ENCODE measurements at regions not wholly inside any gene's neighbourhood (a gene's known extent, or its start where the extent isn't known, plus 50 kb on each side); places are given as distances from the start of the nearest gene placed in this dataset.

DNA sequence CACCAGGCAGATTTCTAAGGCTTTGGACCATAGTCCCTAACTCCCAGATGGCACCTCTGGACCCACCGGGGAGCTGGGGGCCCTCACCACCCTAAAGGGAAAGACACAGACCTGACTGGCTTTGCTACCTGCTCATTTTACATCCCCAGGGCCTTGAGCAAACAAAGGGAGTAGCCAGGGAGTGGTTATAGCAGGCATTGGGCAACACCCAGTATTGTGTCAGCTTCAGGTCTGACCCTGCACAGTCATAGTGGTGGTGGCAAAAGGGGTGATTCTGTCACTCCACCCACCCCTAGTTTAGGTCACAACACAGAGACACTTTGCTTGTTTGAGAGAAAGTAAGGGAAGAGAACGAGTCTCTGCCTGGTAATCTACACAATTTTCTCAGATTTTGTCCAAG lies 352.5 kb downstream of the DIPK2A start:
- no peaks in the 10 kb centered on the region for H3K79me1 ChIP-seq (ENCODE audit: low read length)
- no peak overlapping the region for H3K4me2 ChIP-seq (ENCODE audit: low read length)
- no peak overlapping the region for H3K14ac ChIP-seq (ENCODE audit: low read length)
- WGBS (ENCODE audit: extremely low coverage, insufficient coverage, insufficient read length): no CpG with 5 or more reads among the region's 2 CpGs
- no peak for DNase-seq
- H3K9me3 ChIP-seq (ENCODE audit: insufficient read depth, low read depth, low read length): no peaks in the 10 kb centered on the region
- no peak overlapping the region for H4K12ac ChIP-seq (ENCODE audit: low read depth, low read length)
- peaks cover 1 to 2% of the 10 kb centered on the region in 2 experiments for H3K4me1 ChIP-seq (ENCODE audit: control insufficient read depth in 1 of 2, insufficient read depth in 2 of 2, low read length in 2 of 2)
- H2AK5ac ChIP-seq (ENCODE audit: low read length): no peak overlapping the region
- no peak overlapping the region for H2BK5ac ChIP-seq (ENCODE audit: low read depth, low read length, poor library complexity)
- H3K18ac ChIP-seq (ENCODE audit: low read length): no peak overlapping the region
- no peak overlapping the region for H3K23ac ChIP-seq (ENCODE audit: low read length)
- H4K91ac ChIP-seq (ENCODE audit: low read depth, low read length): no peak overlapping the region
- H2BK12ac ChIP-seq (ENCODE audit: low read length): no peak overlapping the region
- H2BK120ac ChIP-seq (ENCODE audit: insufficient read depth, low read length, poor library complexity): no peak overlapping the region
- no peak overlapping the region for H3K9ac ChIP-seq (ENCODE audit: low read length)
- H4K8ac ChIP-seq (ENCODE audit: low read depth, low read length): no peak overlapping the region
- no peaks in the 10 kb centered on the region for H3K27me3 ChIP-seq (ENCODE audit: insufficient read depth, low read length)
- H3K4me3 ChIP-seq (ENCODE audit: low read depth, low read length): no peak overlapping the region
- no peak overlapping the region for H2AFZ ChIP-seq (ENCODE audit: insufficient read depth, low read length, poor library complexity)
- no peak overlapping the region for H3K27ac ChIP-seq (ENCODE audit: low read depth, low read length)
- H3K4ac ChIP-seq (ENCODE audit: low read depth, low read length): no peak overlapping the region
- no peaks in the 10 kb centered on the region for H3K79me2 ChIP-seq (ENCODE audit: control insufficient read depth, insufficient read depth, low read length, poor library complexity)
- H3K36me3 ChIP-seq (ENCODE audit: control insufficient read depth in 1 of 2, insufficient read depth in 2 of 2, low read length in 2 of 2): no peaks in the 10 kb centered on the region

- no peak overlapping the region for H3K14ac ChIP-seq (ENCODE audit: low read length)
These were observed 361.2 kb downstream of the DIPK2A start for GRCh38 chr3:144332868-144333267.

GRCh38 chr3:144341471-144341870 lies 369.8 kb downstream of the DIPK2A start:
- H2AFZ ChIP-seq (ENCODE audit: insufficient read depth, low read length, poor library complexity): no peak overlapping the region
- WGBS (ENCODE audit: extremely low coverage, insufficient coverage, insufficient read length): no CpG with 5 or more reads among the region's 4 CpGs
- H2BK5ac ChIP-seq (ENCODE audit: low read depth, low read length, poor library complexity): no peak overlapping the region

More at GRCh38 chr3:144332868-144333267, 361.2 kb downstream of the DIPK2A start:
- H3K4me3 ChIP-seq (ENCODE audit: low read depth, low read length): no peak overlapping the region
- no peak overlapping the region for H3K23ac ChIP-seq (ENCODE audit: low read length)
- no peak overlapping the region for H2BK5ac ChIP-seq (ENCODE audit: low read depth, low read length, poor library complexity)
- H3K9me3 ChIP-seq (ENCODE audit: insufficient read depth, low read depth, low read length): no peaks in the 10 kb centered on the region
- H2AK5ac ChIP-seq (ENCODE audit: low read length): no peak overlapping the region
- H3K36me3 ChIP-seq (ENCODE audit: control insufficient read depth in 1 of 2, insufficient read depth in 2 of 2, low read length in 2 of 2): no peaks in the 10 kb centered on the region
- WGBS (ENCODE audit: extremely low coverage, insufficient coverage, insufficient read length): no CpG with 5 or more reads among the region's 3 CpGs
- H3K4ac ChIP-seq (ENCODE audit: low read depth, low read length): no peak overlapping the region
- no peaks in the 10 kb centered on the region for H3K27me3 ChIP-seq (ENCODE audit: insufficient read depth, low read length)
- H3K9ac ChIP-seq (ENCODE audit: low read length): no peak overlapping the region
- H3K79me2 ChIP-seq (ENCODE audit: control insufficient read depth, insufficient read depth, low read length, poor library complexity): no peaks in the 10 kb centered on the region
- no peak overlapping the region for H2BK12ac ChIP-seq (ENCODE audit: low read length)
- H4K91ac ChIP-seq (ENCODE audit: low read depth, low read length): no peak overlapping the region
- H3K4me2 ChIP-seq (ENCODE audit: low read length): no peak overlapping the region
- no peak overlapping the region for H4K8ac ChIP-seq (ENCODE audit: low read depth, low read length)
- H2BK120ac ChIP-seq (ENCODE audit: insufficient read depth, low read length, poor library complexity): no peak overlapping the region
- no peak overlapping the region for H4K12ac ChIP-seq (ENCODE audit: low read depth, low read length)
- H3K4me1 ChIP-seq (ENCODE audit: control insufficient read depth in 1 of 2, insufficient read depth in 2 of 2, low read length in 2 of 2): no peaks in the 10 kb centered on the region
- H3K79me1 ChIP-seq (ENCODE audit: low read length): no peaks in the 10 kb centered on the region
- no peak overlapping the region for H2AFZ ChIP-seq (ENCODE audit: insufficient read depth, low read length, poor library complexity)
- no peak overlapping the region for H3K27ac ChIP-seq (ENCODE audit: low read depth, low read length)
- H3K18ac ChIP-seq (ENCODE audit: low read length): no peak overlapping the region
- DNase-seq: no peak

DNA sequence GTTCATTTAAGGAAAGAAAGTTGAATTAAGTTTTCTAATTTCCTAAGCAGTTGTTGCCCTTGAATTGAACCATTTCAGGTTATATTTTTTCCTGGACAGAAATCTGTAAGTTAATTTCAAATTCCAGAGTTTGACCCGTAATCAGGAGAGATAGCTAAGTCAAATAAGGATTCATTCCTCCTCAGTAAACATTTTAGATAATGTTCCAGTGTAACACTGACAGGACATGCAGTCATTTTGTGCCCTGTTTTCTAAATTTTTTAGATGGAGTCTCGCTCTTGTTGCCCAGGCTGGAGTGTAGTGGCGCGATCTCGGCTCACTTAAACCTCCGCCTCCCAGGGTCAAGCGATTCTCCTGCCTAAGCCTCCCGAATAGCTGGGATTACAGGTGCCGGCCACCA lies 371.7 kb downstream of the DIPK2A start:
- no peak overlapping the region for H3K14ac ChIP-seq (ENCODE audit: low read length)
- H2BK5ac ChIP-seq (ENCODE audit: low read depth, low read length, poor library complexity): no peak overlapping the region
- peaks cover 1% of the 10 kb centered on the region for H3K79me2 ChIP-seq (ENCODE audit: control insufficient read depth, insufficient read depth, low read length, poor library complexity)
- no peaks in the 10 kb centered on the region for H3K4me1 ChIP-seq (ENCODE audit: control insufficient read depth in 1 of 2, insufficient read depth in 2 of 2, low read length in 2 of 2)
- no peaks in the 10 kb centered on the region for H3K36me3 ChIP-seq (ENCODE audit: control insufficient read depth in 1 of 2, insufficient read depth in 2 of 2, low read length in 2 of 2)
- H3K9ac ChIP-seq (ENCODE audit: low read length): no peak overlapping the region
- H3K79me1 ChIP-seq (ENCODE audit: low read length): no peaks in the 10 kb centered on the region
- no peak overlapping the region for H3K23ac ChIP-seq (ENCODE audit: low read length)
- no peak overlapping the region for H4K8ac ChIP-seq (ENCODE audit: low read depth, low read length)
- no peaks in the 10 kb centered on the region for H3K27me3 ChIP-seq (ENCODE audit: insufficient read depth, low read length)
- no peak overlapping the region for H3K4ac ChIP-seq (ENCODE audit: low read depth, low read length)
- H2AK5ac ChIP-seq (ENCODE audit: low read length): no peak overlapping the region
- no peak overlapping the region for H3K18ac ChIP-seq (ENCODE audit: low read length)
- no peak overlapping the region for H3K27ac ChIP-seq (ENCODE audit: low read depth, low read length)
- H2AFZ ChIP-seq (ENCODE audit: insufficient read depth, low read length, poor library complexity): no peak overlapping the region
- no peak overlapping the region for H2BK120ac ChIP-seq (ENCODE audit: insufficient read depth, low read length, poor library complexity)
- WGBS (ENCODE audit: extremely low coverage, insufficient coverage, insufficient read length): no CpG with 5 or more reads among the region's 9 CpGs
- H3K9me3 ChIP-seq (ENCODE audit: insufficient read depth, low read depth, low read length): no peaks in the 10 kb centered on the region
- H3K4me3 ChIP-seq (ENCODE audit: low read depth, low read length): no peak overlapping the region
- no peak overlapping the region for H2BK12ac ChIP-seq (ENCODE audit: low read length)
- H3K4me2 ChIP-seq (ENCODE audit: low read length): no peak overlapping the region
- H4K12ac ChIP-seq (ENCODE audit: low read depth, low read length): no peak overlapping the region
- no peak overlapping the region for H4K91ac ChIP-seq (ENCODE audit: low read depth, low read length)
- DNase-seq: no peak

More at GRCh38 chr3:144341471-144341870, 369.8 kb downstream of the DIPK2A start:
- no peak overlapping the region for H3K27ac ChIP-seq (ENCODE audit: low read depth, low read length)
- no peak overlapping the region for H3K14ac ChIP-seq (ENCODE audit: low read length)
- H3K4ac ChIP-seq (ENCODE audit: low read depth, low read length): no peak overlapping the region
- H3K4me1 ChIP-seq (ENCODE audit: control insufficient read depth in 1 of 2, insufficient read depth in 2 of 2, low read length in 2 of 2): no peaks in the 10 kb centered on the region
- no peak overlapping the region for H3K9ac ChIP-seq (ENCODE audit: low read length)
- no peak overlapping the region for H2AK5ac ChIP-seq (ENCODE audit: low read length)
- H3K4me2 ChIP-seq (ENCODE audit: low read length): no peak overlapping the region
- H2BK120ac ChIP-seq (ENCODE audit: insufficient read depth, low read length, poor library complexity): no peak overlapping the region
- H3K79me2 ChIP-seq (ENCODE audit: control insufficient read depth, insufficient read depth, low read length, poor library complexity): peaks cover 1% of the 10 kb centered on the region
- H4K8ac ChIP-seq (ENCODE audit: low read depth, low read length): peak overlapping the region; percentile 19
- no peaks in the 10 kb centered on the region for H3K36me3 ChIP-seq (ENCODE audit: control insufficient read depth in 1 of 2, insufficient read depth in 2 of 2, low read length in 2 of 2)
- no peak overlapping the region for H3K4me3 ChIP-seq (ENCODE audit: low read depth, low read length)
- no peaks in the 10 kb centered on the region for H3K27me3 ChIP-seq (ENCODE audit: insufficient read depth, low read length)
- H4K12ac ChIP-seq (ENCODE audit: low read depth, low read length): no peak overlapping the region
- no peak for DNase-seq
- H3K18ac ChIP-seq (ENCODE audit: low read length): no peak overlapping the region
- no peaks in the 10 kb centered on the region for H3K9me3 ChIP-seq (ENCODE audit: insufficient read depth, low read depth, low read length)
- H4K91ac ChIP-seq (ENCODE audit: low read depth, low read length): no peak overlapping the region
- no peak overlapping the region for H2BK12ac ChIP-seq (ENCODE audit: low read length)
- H3K23ac ChIP-seq (ENCODE audit: low read length): no peak overlapping the region
- no peaks in the 10 kb centered on the region for H3K79me1 ChIP-seq (ENCODE audit: low read length)
